ENCODE measurements at regions not wholly inside any gene's neighbourhood (a gene's known extent, or its start where the extent isn't known, plus 50 kb on each side); places are given as distances from the start of the nearest gene placed in this dataset.
"Not testable (repeated sequence)": the region's sequence is repeated elsewhere in the genome, so short reads cannot be mapped to it uniquely, and the experiment has no call there.

DNA sequence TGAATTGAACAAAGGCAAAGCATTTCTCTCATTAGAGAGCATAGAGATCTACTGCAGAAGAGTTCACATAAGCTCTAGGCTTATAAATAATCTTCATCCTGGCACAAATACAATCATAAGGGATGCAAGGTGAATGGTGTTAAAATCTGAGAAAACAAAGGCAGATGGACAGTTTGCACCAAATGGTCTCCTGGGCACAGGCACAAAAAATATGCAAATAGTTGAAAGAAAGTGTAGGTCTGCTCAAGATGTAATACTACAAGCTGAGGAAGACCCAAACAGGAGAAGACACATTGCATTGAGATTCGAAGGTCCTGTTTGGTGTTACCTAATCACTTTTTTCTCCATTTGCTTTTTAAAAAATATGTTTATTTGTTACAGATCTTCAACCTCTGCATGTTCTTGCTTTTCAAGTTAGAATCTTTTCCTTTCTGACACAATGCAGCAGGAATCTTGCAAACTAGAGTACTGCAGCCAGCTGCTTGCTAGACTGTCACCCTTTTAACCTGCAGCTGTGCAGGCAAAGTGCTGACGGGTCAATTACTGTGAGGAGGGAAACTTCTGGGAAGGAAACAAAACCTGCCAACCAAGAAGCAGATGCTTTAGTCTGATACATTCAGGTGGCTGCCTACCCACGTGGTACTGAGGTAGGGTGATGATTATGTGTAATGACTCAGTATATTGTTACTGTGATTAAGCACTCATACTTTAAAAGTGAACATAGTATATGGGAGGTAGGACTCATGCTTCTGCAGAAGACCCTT, 1048.6 kb upstream of the SEMA6A start:
- no peak overlapping the region for H3K4me3 ChIP-seq (ENCODE audit: low read depth in 1 of 2, low read length in 2 of 2)
- WGBS, 2 donors: 20 to 32% methylated on average over 3 of the region's 3 CpGs
- H3K9me3 ChIP-seq (ENCODE audit: control insufficient read depth in 2 of 2, insufficient read depth in 1 of 2, low read depth in 1 of 2, low read length in 1 of 2): no peaks in the 10 kb centered on the region
- no peaks in the 10 kb centered on the region for H3K27me3 ChIP-seq (ENCODE audit: control insufficient read depth in 1 of 2, insufficient read depth in 2 of 2, low read length in 2 of 2)
- H3K27ac ChIP-seq (ENCODE audit: low read depth in 2 of 2, low read length in 1 of 2): no peak overlapping the region
- H3K4me1 ChIP-seq (ENCODE audit: control insufficient read depth in 2 of 2, insufficient read depth in 2 of 2, low read length in 1 of 2): no peaks in the 10 kb centered on the region
- H3K36me3 ChIP-seq (ENCODE audit: control insufficient read depth in 2 of 2, insufficient read depth in 2 of 2, low read length in 1 of 2): no peaks in the 10 kb centered on the region

DNA sequence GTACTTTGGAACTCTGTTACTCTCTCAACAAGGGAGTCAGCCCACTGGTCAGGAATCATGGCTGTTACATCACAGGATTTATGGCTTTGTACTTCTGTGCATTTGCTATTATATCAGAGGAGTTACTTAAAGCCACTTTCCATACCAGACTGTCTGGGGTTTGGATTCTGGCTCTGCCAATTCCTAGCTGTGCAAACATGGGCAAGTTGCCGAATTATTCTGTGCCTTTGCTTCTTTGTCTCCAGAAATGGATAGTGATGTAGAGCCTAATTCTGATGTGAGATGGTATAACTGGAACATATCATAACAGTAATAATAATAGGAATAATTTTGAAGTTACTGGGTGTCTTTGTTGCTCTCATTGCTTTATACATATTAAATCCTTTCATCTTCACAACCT, 1047.3 kb upstream of the SEMA6A start:
- Histone ChIP-seq H3K4me1 (ENCODE audit: control insufficient read depth in 2 of 2, insufficient read depth in 2 of 2, low read length in 1 of 2) (no peaks in the 10 kb centered on the region), H3K27ac (ENCODE audit: low read depth in 2 of 2, low read length in 1 of 2) (no peak overlapping the region), H3K27me3 (ENCODE audit: control insufficient read depth in 1 of 2, insufficient read depth in 2 of 2, low read length in 2 of 2) (no peaks in the 10 kb centered on the region), H3K36me3 (ENCODE audit: control insufficient read depth in 2 of 2, insufficient read depth in 2 of 2, low read length in 1 of 2) (no peaks in the 10 kb centered on the region), H3K9me3 (ENCODE audit: control insufficient read depth in 2 of 2, insufficient read depth in 1 of 2, low read depth in 1 of 2, low read length in 1 of 2) (no peaks in the 10 kb centered on the region), H3K4me3 (ENCODE audit: low read depth in 1 of 2, low read length in 2 of 2) (no peak overlapping the region)
- WGBS, 2 donors: 83 to 88% methylated on average over 1 of the region's 1 CpG

DNA sequence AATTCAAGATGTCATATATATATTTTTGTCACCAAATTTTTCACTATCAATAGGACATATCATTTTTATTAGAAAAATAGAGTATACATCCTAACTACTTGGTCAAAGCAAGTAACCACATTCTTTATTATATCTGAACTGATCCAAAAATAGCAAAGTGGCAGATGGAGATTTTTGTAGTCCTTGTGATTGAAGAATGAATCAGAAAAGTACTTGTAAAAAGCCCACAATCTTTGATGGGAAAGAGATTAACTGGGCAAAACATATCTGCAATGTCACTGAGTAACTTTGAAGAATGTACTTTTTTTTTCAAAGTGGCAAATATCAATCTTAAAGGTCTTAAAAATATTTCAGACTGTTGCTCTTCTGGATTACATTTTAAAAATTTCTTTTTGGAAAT, 1040.6 kb upstream of the SEMA6A start:
- Histone ChIP-seq H3K9me3 (ENCODE audit: control insufficient read depth in 2 of 2, insufficient read depth in 1 of 2, low read depth in 1 of 2, low read length in 1 of 2) (no peaks in the 10 kb centered on the region), H3K36me3 (ENCODE audit: control insufficient read depth in 2 of 2, insufficient read depth in 2 of 2, low read length in 1 of 2) (no peaks in the 10 kb centered on the region), H3K4me1 (ENCODE audit: control insufficient read depth in 2 of 2, insufficient read depth in 2 of 2, low read length in 1 of 2) (no peaks in the 10 kb centered on the region), H3K27me3 (ENCODE audit: control insufficient read depth in 1 of 2, insufficient read depth in 2 of 2, low read length in 2 of 2) (no peaks in the 10 kb centered on the region), H3K4me3 (ENCODE audit: low read depth in 1 of 2, low read length in 2 of 2) (no peak overlapping the region), H3K27ac (ENCODE audit: low read depth in 2 of 2, low read length in 1 of 2) (no peak overlapping the region)

DNA sequence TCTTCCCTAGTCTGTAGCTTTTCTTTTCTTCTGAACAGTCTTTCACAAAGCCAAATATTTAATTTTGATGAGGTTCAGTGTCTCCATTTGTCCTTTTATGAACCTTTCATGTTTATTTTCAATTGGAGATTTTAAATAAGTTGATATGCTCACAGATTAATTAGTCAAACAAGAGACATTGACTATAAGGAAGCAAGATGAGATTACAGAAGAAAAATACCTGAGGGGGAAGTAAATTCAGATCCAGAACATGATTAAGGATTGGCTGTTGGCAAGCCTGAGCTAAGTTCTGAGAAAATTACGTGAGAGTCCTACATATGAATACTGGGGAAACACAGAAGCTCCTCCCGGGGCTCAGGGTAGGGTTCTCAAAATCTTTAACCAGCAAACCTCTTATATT, 1039.8 kb upstream of the SEMA6A start:
- no peaks in the 10 kb centered on the region for H3K4me1 ChIP-seq (ENCODE audit: control insufficient read depth in 2 of 2, insufficient read depth in 2 of 2, low read length in 1 of 2)
- H3K27me3 ChIP-seq (ENCODE audit: control insufficient read depth in 1 of 2, insufficient read depth in 2 of 2, low read length in 2 of 2): no peaks in the 10 kb centered on the region
- no peaks in the 10 kb centered on the region for H3K9me3 ChIP-seq (ENCODE audit: control insufficient read depth in 2 of 2, insufficient read depth in 1 of 2, low read depth in 1 of 2, low read length in 1 of 2)
- no peaks in the 10 kb centered on the region for H3K36me3 ChIP-seq (ENCODE audit: control insufficient read depth in 2 of 2, insufficient read depth in 2 of 2, low read length in 1 of 2)
- 52 to 57% methylated on average over 2 of the region's 2 CpGs for WGBS, 2 donors
- H3K4me3 ChIP-seq (ENCODE audit: low read depth in 1 of 2, low read length in 2 of 2): no peak overlapping the region
- no peak overlapping the region for H3K27ac ChIP-seq (ENCODE audit: low read depth in 2 of 2, low read length in 1 of 2)

DNA sequence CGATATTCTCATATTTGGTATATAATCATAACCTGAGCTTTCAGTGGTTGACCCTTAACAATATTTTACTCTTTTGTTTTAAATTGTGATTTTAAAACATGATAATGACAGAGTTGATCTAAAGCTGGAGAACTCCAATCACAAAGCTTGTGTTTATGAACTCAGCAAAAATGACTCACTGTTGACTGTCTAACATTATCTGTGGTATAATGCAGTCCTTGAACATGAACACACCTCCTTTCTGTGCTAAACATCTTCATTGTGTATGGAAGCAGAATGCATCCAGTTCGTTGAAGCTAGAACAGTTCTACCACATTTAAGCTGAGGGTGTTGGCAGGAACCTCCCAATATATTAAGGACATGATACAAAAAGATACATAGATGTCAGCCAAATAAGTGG, 1030.2 kb upstream of the SEMA6A start:
- Histone ChIP-seq H3K36me3 (ENCODE audit: control insufficient read depth in 2 of 2, insufficient read depth in 2 of 2, low read length in 1 of 2) (no peaks in the 10 kb centered on the region), H3K27me3 (ENCODE audit: control insufficient read depth in 1 of 2, insufficient read depth in 2 of 2, low read length in 2 of 2) (no peaks in the 10 kb centered on the region), H3K4me3 (ENCODE audit: low read depth in 1 of 2, low read length in 2 of 2) (no peak overlapping the region), H3K27ac (ENCODE audit: low read depth in 2 of 2, low read length in 1 of 2) (no peak overlapping the region), H3K4me1 (ENCODE audit: control insufficient read depth in 2 of 2, insufficient read depth in 2 of 2, low read length in 1 of 2) (no peaks in the 10 kb centered on the region), H3K9me3 (ENCODE audit: control insufficient read depth in 2 of 2, insufficient read depth in 1 of 2, low read depth in 1 of 2, low read length in 1 of 2) (no peaks in the 10 kb centered on the region)
- WGBS, 2 donors: 78 to 83% methylated on average over 2 of the region's 2 CpGs

DNA sequence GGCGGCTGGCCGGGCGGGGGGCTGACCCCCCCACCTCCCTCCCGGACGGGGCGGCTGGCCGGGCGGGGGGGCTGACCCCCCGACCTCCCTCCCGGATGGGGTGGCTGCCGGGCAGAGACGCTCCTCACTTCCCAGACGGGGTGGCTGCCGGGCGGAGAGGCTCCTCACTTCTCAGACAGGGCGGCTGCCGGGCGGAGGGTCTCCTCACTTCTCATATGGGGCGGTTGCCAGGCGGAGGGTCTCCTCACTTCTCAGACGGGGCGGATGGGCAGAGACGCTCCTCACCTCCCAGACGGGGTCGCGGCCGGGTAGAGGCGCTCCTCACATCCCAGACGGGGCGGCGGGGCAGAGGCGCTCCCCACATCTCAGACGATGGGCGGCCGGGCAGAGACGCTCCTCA, 1025.2 kb upstream of the SEMA6A start:
- not testable (repeated sequence) for H3K4me1 ChIP-seq (ENCODE audit: control insufficient read depth in 2 of 2, insufficient read depth in 2 of 2, low read length in 1 of 2); H3K36me3 ChIP-seq (ENCODE audit: control insufficient read depth in 2 of 2, insufficient read depth in 2 of 2, low read length in 1 of 2); H3K4me3 ChIP-seq (ENCODE audit: low read depth in 1 of 2, low read length in 2 of 2); H3K27me3 ChIP-seq (ENCODE audit: control insufficient read depth in 1 of 2, insufficient read depth in 2 of 2, low read length in 2 of 2); H3K27ac ChIP-seq (ENCODE audit: low read depth in 2 of 2, low read length in 1 of 2); H3K9me3 ChIP-seq (ENCODE audit: control insufficient read depth in 2 of 2, insufficient read depth in 1 of 2, low read depth in 1 of 2, low read length in 1 of 2)
- WGBS, 2 donors: 95 to 96% methylated on average over 19 to 36 of the region's 36 CpGs

DNA sequence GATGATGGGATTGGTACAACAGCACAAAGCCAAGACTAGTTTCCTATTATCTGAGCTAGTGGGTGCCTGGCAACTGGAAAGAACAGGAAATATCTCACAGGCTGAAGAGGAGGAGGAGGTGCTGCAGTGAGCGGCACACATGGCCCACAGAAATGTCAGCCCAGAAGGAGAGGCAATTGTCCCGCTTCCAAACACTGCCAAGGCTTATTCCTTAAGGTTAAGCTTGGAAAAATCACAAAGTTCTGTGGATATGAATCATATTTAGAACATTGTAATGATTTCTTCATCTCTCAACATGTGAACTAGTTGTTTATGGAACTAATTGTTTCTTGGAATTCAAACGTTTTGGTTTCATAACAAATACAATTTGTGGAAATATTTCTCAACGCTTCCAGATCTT, 1019.5 kb upstream of the SEMA6A start:
- no peak overlapping the region for H3K27ac ChIP-seq (ENCODE audit: low read depth in 2 of 2, low read length in 1 of 2)
- H3K9me3 ChIP-seq (ENCODE audit: control insufficient read depth in 2 of 2, insufficient read depth in 1 of 2, low read depth in 1 of 2, low read length in 1 of 2): no peaks in the 10 kb centered on the region
- WGBS, 2 donors: 34 to 58% methylated on average over 4 of the region's 4 CpGs
- no peaks in the 10 kb centered on the region for H3K4me1 ChIP-seq (ENCODE audit: control insufficient read depth in 2 of 2, insufficient read depth in 2 of 2, low read length in 1 of 2)
- no peaks in the 10 kb centered on the region for H3K36me3 ChIP-seq (ENCODE audit: control insufficient read depth in 2 of 2, insufficient read depth in 2 of 2, low read length in 1 of 2)
- H3K27me3 ChIP-seq (ENCODE audit: control insufficient read depth in 1 of 2, insufficient read depth in 2 of 2, low read length in 2 of 2): no peaks in the 10 kb centered on the region
- no peak overlapping the region for H3K4me3 ChIP-seq (ENCODE audit: low read depth in 1 of 2, low read length in 2 of 2)

DNA sequence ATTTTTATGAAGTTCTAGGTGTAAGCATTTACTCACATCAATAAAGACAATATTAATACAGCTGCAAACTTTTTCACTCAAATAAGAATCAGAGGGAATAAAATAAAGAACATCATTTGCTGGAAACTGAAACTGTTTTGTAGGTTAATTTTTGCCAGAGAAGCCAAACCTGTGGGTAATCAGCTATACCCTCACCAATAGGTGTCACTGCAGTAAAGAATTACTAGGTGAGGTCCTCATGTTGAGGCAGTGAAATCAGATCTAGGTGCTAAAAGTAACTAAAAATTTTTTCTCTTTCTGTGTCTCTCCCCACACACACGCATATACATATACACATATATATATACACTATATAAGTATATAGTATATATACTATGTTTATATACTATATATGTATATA, 1016.3 kb upstream of the SEMA6A start:
- no peaks in the 10 kb centered on the region for H3K4me1 ChIP-seq (ENCODE audit: control insufficient read depth in 2 of 2, insufficient read depth in 2 of 2, low read length in 1 of 2)
- WGBS, 2 donors: 62 to 63% methylated on average over 1 of the region's 1 CpG
- no peaks in the 10 kb centered on the region for H3K27me3 ChIP-seq (ENCODE audit: control insufficient read depth in 1 of 2, insufficient read depth in 2 of 2, low read length in 2 of 2)

DNA sequence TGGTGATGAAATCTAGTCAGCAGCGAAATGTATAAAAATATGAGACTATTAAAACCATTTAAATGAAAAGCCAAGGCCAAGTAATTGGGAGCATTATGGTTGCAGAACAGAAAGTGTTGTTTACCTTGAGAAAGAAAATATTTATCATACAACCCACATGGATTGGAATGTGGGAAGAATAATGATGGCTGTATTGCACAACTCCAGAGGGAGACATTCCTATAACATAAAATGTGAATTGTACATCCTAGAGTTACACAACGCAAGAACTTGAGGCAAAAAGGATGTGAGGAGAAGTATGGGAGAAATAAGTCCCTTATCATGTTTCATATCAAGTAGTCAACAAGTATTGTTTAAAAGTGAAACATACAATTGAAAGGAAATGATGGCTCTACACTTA, 1014.0 kb upstream of the SEMA6A start:
- Histone ChIP-seq H3K36me3 (ENCODE audit: control insufficient read depth in 2 of 2, insufficient read depth in 2 of 2, low read length in 1 of 2) (no peaks in the 10 kb centered on the region), H3K4me3 (ENCODE audit: low read depth in 1 of 2, low read length in 2 of 2) (no peak overlapping the region), H3K4me1 (ENCODE audit: control insufficient read depth in 2 of 2, insufficient read depth in 2 of 2, low read length in 1 of 2) (no peaks in the 10 kb centered on the region), H3K9me3 (ENCODE audit: control insufficient read depth in 2 of 2, insufficient read depth in 1 of 2, low read depth in 1 of 2, low read length in 1 of 2) (no peaks in the 10 kb centered on the region), H3K27ac (ENCODE audit: low read depth in 2 of 2, low read length in 1 of 2) (no peak overlapping the region), H3K27me3 (ENCODE audit: control insufficient read depth in 1 of 2, insufficient read depth in 2 of 2, low read length in 2 of 2) (no peaks in the 10 kb centered on the region)
- 71 to 85% methylated on average over 2 of the region's 2 CpGs for WGBS, 2 donors

More for the DNA sequence above, 1016.3 kb upstream of the SEMA6A start:
- no peak overlapping the region for H3K4me3 ChIP-seq (ENCODE audit: low read depth in 1 of 2, low read length in 2 of 2)
- no peak overlapping the region for H3K27ac ChIP-seq (ENCODE audit: low read depth in 2 of 2, low read length in 1 of 2)
- no peaks in the 10 kb centered on the region for H3K36me3 ChIP-seq (ENCODE audit: control insufficient read depth in 2 of 2, insufficient read depth in 2 of 2, low read length in 1 of 2)
- H3K9me3 ChIP-seq (ENCODE audit: control insufficient read depth in 2 of 2, insufficient read depth in 1 of 2, low read depth in 1 of 2, low read length in 1 of 2): no peaks in the 10 kb centered on the region

DNA sequence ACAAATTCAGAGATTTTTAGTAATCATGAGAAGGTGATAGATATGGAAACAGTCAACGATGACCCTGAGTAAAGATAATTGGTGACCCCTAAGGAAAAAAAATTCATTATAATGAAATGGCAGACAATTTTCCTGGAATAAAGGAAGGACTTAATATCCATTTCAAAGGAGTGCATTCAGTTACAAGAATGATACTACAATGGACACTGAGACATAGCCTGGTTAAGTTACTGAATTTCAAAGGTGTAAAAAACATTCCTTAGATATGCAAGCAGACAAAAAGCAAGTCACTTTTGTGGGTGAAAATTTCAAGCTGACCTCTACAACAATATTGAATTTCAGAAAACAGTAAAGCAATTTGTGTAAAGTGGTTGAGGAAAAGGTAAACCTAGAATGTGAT, 1012.5 kb upstream of the SEMA6A start:
- WGBS, 2 donors: 86% methylated on average over 1 of the region's 1 CpG
- H3K36me3 ChIP-seq (ENCODE audit: control insufficient read depth in 2 of 2, insufficient read depth in 2 of 2, low read length in 1 of 2): no peaks in the 10 kb centered on the region
- no peaks in the 10 kb centered on the region for H3K4me1 ChIP-seq (ENCODE audit: control insufficient read depth in 2 of 2, insufficient read depth in 2 of 2, low read length in 1 of 2)
- H3K27ac ChIP-seq (ENCODE audit: low read depth in 2 of 2, low read length in 1 of 2): no peak overlapping the region
- no peaks in the 10 kb centered on the region for H3K27me3 ChIP-seq (ENCODE audit: control insufficient read depth in 1 of 2, insufficient read depth in 2 of 2, low read length in 2 of 2)
- H3K9me3 ChIP-seq (ENCODE audit: control insufficient read depth in 2 of 2, insufficient read depth in 1 of 2, low read depth in 1 of 2, low read length in 1 of 2): no peaks in the 10 kb centered on the region
- H3K4me3 ChIP-seq (ENCODE audit: low read depth in 1 of 2, low read length in 2 of 2): no peak overlapping the region
